Esophagus squamous epithelium (tissue), 5 donors: ENCODE measurements at regions not wholly inside any gene's neighbourhood (a gene's known extent, or its start where the extent isn't known, plus 50 kb on each side); places are given as distances from the start of the nearest gene placed in this dataset.

ENCODE experiments used
- DNase-seq: peaks from one replicate; lab custom pipeline; 2025; lab: John Stamatoyannopoulos, UW
- H3K27ac ChIP-seq, 4 donors: fragments of 200-600 bp; sonication (generic); one replicate each; pipeline ENCODE4 v1.5.1; 2016 to 2019; ENCODE audit warnings: mild to moderate bottlenecking in 1 of 4
- H3K27me3 ChIP-seq, 4 donors: fragments of 200-600 bp; sonication (generic); 1 replicate in 3 of 4; 2 replicates in 1 of 4; pipeline versions ENCODE4 v1.5.1 to v1.6.0; 2017 to 2021; ENCODE audit warnings: antibody characterized with exemption in 1 of 4
- H3K36me3 ChIP-seq, 3 donors: fragments of 200-600 bp; sonication (generic); one replicate each; pipeline ENCODE4 v1.5.1; 2016 to 2019
- H3K4me1 ChIP-seq, 3 donors: fragments of 200-600 bp; sonication (generic); one replicate each; pipeline ENCODE4 v1.5.1; 2017 to 2019
- H3K4me3 ChIP-seq, 4 donors: fragments of 200-600 bp; sonication (generic); 1 replicate in 3 of 4; 2 replicates in 1 of 4; pipeline ENCODE4 v1.5.1; 2016 to 2019; ENCODE audit warnings: mild to moderate bottlenecking in 2 of 4, moderate library complexity in 1 of 4
- H3K9me3 ChIP-seq, 3 donors: fragments of 200-600 bp; sonication (generic); one replicate each; pipeline ENCODE4 v1.5.1; 2016 to 2019
- POLR2A ChIP-seq, 4 donors: fragments of 450-650 bp; IDR thresholded peaks; one replicate each; pipeline ENCODE4 v1.6.1; 2017; ENCODE audit warnings: antibody characterized with exemption in 4 of 4, mild to moderate bottlenecking in 4 of 4, moderate library complexity in 3 of 4
- WGBS, 2 donors: methylation state at CpG; one replicate each; pipeline ENCODE4 v1.1.5; 2018; 5-methylcytosine and 5-hydroxymethylcytosine counted together
- intact Hi-C: fragments of 100-400 bp; cut with DNase I; formaldehyde crosslinking; loops from one replicate; pipeline ENCODE4 v1.15.0; 2022
- small RNA-seq, 4 donors: library from RNA; depleted of rRNA; stranded (forward); fragments of <200 nt; gene quantifications; one replicate each; pipeline ENCODE3, GENCODE V24; 2016
- TF ChIP-seq, protein P1 (sequence below), 6 experiments: fragments of 450-650 bp in 4 of 6; fragments of 200-600 bp in 2 of 6; sonication (generic) in 2 of 6; IDR thresholded peaks; one replicate each; pipeline ENCODE4 v1.5.1; 2016 to 2019; ENCODE audit warnings: antibody characterized with exemption in 6 of 6, mild to moderate bottlenecking in 4 of 6, moderate library complexity in 4 of 6
- donor health status: DM: yes; HTN: yes; CAD: no.

DNA sequence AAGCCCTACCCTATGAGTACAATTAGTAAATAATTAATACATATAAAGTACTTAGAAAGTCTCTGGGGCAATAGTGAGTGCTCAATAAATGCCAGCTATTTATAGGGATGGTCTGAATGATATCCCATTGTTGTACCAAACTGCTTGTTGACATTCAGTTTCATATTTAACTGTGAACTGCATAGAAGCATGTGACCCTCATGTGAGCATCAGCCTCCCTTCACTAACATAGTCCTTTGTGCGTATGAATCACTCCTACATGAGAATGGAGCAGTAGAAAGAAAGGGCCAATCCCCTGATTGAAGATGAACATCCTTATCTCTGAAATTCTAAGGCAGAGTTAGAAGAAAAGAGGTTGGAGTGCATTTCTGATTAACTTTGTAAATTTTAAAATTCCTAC is 68.7 kb upstream of the ATP10A start:
- TF ChIP-seq, protein P1, sequence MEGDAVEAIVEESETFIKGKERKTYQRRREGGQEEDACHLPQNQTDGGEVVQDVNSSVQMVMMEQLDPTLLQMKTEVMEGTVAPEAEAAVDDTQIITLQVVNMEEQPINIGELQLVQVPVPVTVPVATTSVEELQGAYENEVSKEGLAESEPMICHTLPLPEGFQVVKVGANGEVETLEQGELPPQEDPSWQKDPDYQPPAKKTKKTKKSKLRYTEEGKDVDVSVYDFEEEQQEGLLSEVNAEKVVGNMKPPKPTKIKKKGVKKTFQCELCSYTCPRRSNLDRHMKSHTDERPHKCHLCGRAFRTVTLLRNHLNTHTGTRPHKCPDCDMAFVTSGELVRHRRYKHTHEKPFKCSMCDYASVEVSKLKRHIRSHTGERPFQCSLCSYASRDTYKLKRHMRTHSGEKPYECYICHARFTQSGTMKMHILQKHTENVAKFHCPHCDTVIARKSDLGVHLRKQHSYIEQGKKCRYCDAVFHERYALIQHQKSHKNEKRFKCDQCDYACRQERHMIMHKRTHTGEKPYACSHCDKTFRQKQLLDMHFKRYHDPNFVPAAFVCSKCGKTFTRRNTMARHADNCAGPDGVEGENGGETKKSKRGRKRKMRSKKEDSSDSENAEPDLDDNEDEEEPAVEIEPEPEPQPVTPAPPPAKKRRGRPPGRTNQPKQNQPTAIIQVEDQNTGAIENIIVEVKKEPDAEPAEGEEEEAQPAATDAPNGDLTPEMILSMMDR (IDR thresholded peaks at IDR 0.05) = no peak
- no peak for TF ChIP-seq POLR2A (IDR thresholded peaks at IDR 0.05)
- no peak overlapping the region for H3K4me3 ChIP-seq
- H3K9me3 ChIP-seq = no peaks in the 10 kb centered on the region
- H3K4me1 ChIP-seq = peaks cover 0 to 5% (median 4%) of the 10 kb centered on the region in 3 donors
- no peaks in the 10 kb centered on the region for H3K36me3 ChIP-seq
- H3K27ac ChIP-seq = no peak overlapping the region
- DNase-seq = no peak
- intact Hi-C loops = loop anchor here (10.0 kb wide), 2 partner anchors 237 to 427 kb away; no protein-coding TSS in a partner anchor
- H3K27me3 ChIP-seq = peaks cover 0 to 8% (median 0%) of the 10 kb centered on the region in 4 donors
- WGBS, 2 donors = 73 to 82% methylated on average over 1 of the region's 1 CpG

DNA sequence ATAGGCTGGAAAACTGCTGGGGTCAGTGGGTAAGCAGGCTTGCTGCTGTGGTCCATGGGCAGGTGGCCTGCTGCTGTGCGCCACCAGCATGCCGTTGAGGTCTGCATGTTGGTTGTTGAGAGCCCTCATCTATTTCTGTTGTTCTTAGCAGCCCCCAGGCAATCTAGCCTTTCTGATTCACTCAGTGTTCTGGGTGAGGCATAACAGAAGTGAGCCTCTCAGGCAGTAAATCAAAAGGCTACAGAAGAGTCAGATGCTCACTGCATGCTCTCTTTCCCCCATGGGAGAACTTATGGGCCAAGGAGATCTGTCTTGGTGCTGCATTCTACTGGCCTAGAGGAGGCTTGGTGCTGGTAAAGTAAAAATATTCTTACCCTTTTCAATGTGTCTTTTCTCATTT is 67.8 kb upstream of the ATP10A start:
- intact Hi-C loops = loop anchor here (10.0 kb wide), 2 partner anchors 236 to 426 kb away; no protein-coding TSS in a partner anchor
- Histone ChIP-seq H3K9me3 (no peaks in the 10 kb centered on the region), H3K27me3 (peaks cover 0 to 8% (median 0%) of the 10 kb centered on the region in 4 donors), H3K4me3 (no peak overlapping the region), H3K36me3 (no peaks in the 10 kb centered on the region), H3K27ac (no peak overlapping the region), H3K4me1 (peaks cover 0 to 5% (median 4%) of the 10 kb centered on the region in 3 donors)
- no peak for DNase-seq
- 93 to 100% methylated on average over 1 to 2 of the region's 2 CpGs for WGBS, 2 donors
- TF ChIP-seq POLR2A (IDR thresholded peaks at IDR 0.05) = no peak
- TF ChIP-seq, protein P1 (IDR thresholded peaks at IDR 0.05) = no peak

Small RNAs in the stretch of these regions (small RNA-seq; reads per million reads assigned to genes)
- 0 reads per million in 4 donors for gene RF00554
